ENCODE measurements at regions not wholly inside any gene's neighbourhood (a gene's known extent, or its start where the extent isn't known, plus 50 kb on each side); places are given as distances from the start of the nearest gene placed in this dataset.

- no peak for DNase-seq
These were observed 149.8 kb downstream of the CCDC34 start for GRCh38 chr11:27213232-27213660.

- DNase-seq, result no peak
These were observed 150.7 kb downstream of the CCDC34 start for GRCh38 chr11:27212248-27212780.

GRCh38 chr11:27211370-27212127, 151.5 kb downstream of the CCDC34 start:
- DNase-seq, result no peak

DNA sequence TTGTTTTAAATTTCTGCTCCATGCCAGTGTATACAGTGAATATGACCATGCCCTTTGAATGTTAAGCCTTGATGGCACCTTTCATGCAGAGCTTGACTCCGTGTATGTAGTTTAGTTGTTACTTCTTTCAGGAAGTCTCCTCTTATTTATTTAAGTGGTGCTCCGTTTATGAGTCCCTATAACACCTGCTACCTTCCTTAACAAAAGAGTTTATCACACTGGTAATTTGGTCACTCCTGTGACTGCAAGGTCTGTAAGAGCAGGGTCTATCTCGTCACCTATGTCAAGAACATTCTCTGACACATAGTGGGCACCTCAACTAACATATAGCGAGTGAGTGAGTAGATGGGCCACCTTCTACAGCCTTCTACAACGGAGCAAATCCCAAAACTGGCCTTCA, 152.5 kb downstream of the CCDC34 start:
- no peak for DNase-seq

GRCh38 chr11:27209562-27210005, 153.4 kb downstream of the CCDC34 start:
- DNase-seq, result no peak

- no peak for DNase-seq
These were observed 154.2 kb downstream of the CCDC34 start for GRCh38 chr11:27208846-27209245.

GRCh38 chr11:27207025-27207650, 155.9 kb downstream of the CCDC34 start:
- DNase-seq, result no peak

DNA sequence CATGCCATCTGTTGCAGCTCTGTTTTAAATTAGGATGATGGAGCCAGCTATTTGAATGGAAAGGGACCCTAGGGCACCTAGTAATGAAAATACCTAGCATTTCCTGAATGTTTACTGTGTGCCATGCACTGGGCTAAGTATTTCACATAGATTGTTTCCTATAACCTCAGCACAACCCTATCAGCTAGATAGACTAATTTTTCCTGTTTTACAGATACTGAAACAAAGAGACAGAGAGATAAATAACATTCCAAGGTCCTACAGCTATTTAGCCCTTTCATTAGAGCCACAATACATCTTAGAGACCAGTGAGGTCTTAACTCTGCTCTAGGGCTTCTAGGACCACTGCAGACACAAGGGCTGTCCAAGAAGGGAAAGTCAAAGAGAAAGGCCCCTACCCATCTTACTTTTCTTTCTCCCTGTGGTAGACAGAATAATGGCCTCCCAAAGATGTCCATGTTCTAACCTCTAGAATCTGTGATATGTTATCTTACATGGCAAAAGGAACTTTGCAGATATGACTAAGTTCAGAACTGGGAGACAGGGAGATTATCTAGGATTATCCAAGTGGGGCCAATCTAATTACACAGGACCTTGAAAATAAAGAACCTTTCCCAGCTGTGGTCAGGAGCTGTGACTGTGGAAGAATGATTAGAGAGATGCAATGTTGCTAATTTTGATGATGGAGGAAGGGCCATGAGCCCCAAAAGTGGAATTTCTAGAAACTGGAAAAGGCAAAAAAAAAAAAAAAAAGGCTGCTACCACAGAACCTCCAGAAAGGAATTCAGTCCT, 157.0 kb downstream of the CCDC34 start:
- DNase-seq, result no peak

DNA sequence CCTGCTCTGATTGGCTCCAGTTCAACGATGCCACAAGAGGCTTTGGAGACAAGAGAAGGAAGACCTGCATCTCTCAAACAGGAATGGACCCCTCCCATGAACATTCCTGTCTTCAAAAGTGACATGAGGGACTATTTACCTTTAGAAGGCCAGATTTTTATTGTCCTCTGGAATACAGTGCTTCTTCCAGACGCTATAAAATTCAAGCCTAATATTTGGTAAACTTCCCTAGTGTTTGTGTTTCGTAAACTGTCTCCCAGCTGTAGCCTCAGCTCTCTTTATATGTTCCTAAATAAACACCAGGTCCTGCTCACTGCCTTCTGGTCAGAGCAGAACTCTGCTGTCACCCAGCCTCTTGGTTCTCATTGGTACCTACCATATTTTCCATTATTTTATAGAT, 157.8 kb downstream of the CCDC34 start:
- no peak for DNase-seq

DNA sequence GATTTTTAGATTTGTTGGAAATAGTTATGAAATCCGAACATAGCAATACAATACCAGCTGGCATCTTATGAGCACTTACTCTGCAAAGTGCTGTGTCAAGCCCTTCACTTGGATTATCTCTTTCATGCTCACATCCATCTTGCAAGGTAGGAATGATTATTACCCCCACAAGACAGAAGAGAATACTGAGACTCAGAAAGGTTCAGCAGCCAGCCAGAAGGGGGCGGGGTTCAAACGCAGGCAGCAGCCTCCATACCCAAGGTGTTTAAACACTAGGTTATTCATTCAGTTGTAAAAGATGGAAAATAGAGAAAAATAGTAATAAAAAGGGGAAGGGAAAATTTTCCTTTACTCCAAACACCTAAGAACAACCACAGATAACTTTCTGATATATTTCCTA, 158.5 kb downstream of the CCDC34 start:
- DNase-seq, result no peak

DNA sequence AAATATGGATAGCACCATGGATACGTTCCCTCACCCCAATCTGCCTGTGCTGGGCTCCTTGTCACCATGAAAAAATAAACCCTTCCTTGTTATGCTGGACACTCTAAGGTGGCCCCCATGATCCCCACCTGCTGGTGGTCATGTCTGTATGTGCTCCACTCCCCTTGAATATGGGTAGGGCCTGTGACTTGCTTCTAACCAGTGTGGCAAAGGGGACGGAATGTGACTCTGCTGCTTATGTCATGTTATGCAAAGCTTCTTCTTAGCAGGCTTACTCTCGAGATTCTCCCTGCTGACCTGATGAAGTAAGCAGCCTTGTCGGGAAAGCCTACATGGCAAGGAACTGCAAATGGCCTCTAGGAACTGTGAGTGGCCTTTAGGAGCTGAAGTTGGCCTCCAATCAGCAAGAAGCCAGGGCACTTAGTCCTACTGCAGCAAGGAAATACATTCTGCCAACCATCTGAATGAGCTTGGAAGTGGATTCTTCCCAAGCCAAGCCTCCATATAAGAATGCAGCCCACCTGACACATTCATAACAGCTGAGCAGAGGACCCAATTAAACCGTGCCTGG, 159.9 kb downstream of the CCDC34 start:
- DNase-seq, result no peak

DNA sequence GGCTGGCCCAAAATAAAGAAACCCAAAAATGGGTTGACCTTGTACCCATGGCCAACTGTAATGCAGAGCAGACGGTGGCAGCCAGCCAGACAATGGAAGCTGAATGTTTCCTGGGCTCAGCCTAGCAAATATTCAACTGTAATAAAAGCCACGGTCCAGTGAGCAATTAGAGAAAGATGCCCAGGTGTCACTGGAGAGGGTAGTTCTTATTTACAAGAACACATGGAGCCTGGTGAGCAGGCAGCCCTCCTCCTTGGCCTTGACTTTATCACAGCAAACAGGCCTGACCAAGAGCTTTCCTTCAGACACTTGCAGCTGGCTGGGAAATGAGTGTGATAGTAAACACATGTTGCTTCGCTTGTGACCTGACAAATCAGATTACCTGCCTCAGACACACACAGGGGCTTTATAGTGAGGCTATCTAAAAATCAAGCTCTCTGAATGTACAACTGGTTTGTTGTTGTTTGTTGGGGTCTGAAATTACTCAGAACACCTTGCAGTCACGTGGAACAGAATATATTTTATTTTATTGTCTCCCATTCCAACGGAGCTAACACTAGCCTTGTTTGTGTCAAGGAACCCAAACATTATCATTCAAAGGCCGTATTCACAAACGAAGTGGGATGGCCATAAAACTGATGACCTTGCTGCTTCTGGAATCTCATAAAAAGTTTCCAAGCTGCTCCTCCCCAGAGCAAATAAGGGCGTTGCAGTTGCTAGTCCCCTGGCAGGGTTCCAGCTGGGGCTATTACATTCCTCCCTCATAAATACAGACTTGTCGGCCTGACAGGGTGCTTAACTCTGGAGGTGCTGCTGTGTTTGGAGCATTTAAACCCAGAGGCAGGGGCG, 161.1 kb downstream of the BBOX1 start:
- DNase-seq, result peak; percentile 80

GRCh38 chr11:27200779-27201453, 160.3 kb downstream of the BBOX1 start:
- no peak for DNase-seq

DNA sequence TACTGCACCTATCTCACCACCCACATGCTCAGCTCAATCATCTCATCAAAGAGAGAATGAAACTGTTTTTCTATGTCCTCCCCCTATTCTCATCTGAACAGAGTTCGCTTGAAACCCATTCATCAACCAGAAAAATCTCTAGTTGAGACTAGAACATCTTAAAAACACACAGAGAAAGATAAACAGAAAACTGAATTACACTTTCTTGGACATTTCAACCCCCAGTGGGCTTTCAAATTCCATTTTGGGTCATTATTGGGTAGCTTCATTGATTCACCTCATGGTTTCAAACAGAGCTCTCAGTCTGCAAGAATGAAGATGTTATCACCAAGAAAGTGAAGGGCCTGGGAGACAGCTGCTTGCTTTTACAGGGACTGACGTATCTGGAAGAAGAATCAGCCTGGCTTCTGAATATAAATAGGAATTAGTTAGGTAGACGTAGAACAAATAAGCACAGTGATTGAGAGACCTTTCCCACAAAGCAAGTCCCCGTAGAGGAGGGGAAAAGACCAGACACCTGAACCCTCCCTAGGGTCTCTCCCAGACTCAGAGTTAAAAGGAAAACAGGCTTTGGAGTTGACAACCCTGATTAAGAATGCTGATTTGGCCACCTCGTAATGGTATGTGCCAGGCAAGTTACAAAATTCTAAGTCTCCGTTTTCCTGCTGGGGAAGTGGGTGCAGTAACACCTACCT, 155.7 kb downstream of the BBOX1 start:
- no peak for DNase-seq

GRCh38 chr11:27195837-27196202, 155.2 kb downstream of the BBOX1 start:
- no peak for DNase-seq

DNA sequence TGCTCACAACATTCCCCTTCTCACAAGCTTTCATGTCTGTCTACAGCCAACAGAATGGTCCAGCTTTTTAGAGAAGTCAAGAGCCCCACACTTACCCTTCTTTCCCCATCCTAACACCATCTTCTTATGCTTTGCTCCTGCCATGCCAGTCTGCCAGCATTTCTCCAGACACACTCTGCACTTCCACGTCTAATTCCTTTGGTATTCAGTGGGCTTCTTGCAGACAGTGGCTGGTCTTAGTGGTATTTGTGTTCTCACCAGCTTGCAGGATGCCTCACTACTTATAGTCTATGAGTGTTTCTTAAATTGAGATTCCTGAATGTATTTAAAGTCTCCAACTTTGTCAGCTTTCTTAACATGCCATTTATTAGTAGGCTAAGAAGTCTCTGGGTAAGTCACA, 154.4 kb downstream of the BBOX1 start:
- no peak for DNase-seq

DNA sequence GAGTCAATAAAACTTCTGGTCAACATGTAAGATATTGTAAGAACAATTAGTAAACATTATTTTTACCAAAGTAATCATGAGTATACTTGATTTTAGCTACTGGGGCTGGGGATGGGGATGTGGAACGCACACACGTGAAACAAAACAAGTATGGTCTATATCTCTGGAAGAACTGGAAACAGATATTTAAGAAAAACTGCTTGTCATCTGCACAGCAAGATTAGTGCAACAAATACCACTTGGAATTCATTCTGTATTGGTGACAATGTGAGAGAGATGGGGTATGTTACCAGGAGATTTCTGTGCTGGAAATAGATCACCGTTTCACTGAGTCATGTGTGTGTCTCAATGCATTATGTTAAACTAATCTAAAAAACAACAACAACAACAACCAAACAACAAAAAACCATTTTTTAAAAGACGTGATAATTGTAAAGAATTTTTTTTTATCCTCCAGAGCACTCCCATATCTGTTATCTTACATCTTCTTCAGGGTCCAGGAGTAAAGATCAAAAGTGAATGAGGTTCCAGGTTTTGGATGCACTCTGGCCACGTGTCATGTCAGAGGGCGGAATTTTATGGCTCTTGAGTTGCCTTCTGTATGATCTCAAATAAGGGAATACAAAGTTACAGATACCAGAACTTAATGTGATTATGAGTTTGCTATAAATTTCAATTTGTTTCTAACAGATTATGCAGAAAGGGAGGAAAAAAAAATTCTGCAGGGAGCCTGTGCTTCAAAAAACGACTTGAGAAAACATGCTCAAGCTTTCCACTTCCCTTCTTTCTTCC, 153.0 kb downstream of the BBOX1 start:
- DNase-seq, result no peak

- DNase-seq, result no peak
These were observed 151.6 kb downstream of the BBOX1 start for GRCh38 chr11:27192184-27192583.

GRCh38 chr11:27191639-27192038, 151.0 kb downstream of the BBOX1 start:
- no peak for DNase-seq

DNA sequence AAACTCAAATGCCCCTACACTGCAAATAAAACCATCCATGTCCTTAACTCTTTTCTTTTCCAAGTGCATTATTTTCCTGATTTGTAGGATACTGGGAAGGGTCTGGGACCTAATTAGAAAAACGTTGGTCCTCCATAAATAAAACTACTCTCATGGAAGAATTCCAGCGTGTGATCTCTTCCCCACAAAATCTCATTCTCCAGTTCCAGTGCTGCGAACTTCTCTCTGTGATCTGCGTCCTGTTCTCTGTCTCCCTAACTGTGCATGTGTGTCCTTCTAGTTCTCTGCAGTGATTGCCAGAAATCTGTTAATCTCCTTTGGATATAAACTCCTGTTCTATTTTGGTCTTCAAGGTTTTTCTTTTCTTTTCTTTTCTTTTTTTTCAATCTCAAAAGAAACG, 148.1 kb downstream of the BBOX1 start:
- no peak for DNase-seq

Data from left hindlimb (tissue), 1 donor.